SU-DHL-6 (cell line): ENCODE measurements at regions not wholly inside any gene's neighbourhood (a gene's known extent, or its start where the extent isn't known, plus 50 kb on each side); places are given as distances from the start of the nearest gene placed in this dataset.

Source experiments
- CTCF ChIP-seq: fragments of 200-600 bp; sonication (generic); IDR thresholded peaks from one replicate; pipeline ENCODE4 v1.5.1; 2017; ENCODE audit warnings: antibody characterized with exemption, mild to moderate bottlenecking, low read length, moderate library complexity; ENCODE audit not compliant: insufficient read depth, poor library complexity, severe bottlenecking
- EZH2phosphoT487 ChIP-seq: fragments of 200-600 bp; sonication (generic), shearing (Covaris generic); conservative IDR thresholded peaks from 2 replicates; pipeline ENCODE4 v1.6.1; 2018; ENCODE audit warnings: mild to moderate bottlenecking, antibody characterized with exemption, low read length, moderate library complexity, mixed read lengths

GRCh38 chr6:93069856-93070255 lies 349.5 kb downstream of the EPHA7 start:
- TF ChIP-seq CTCF = no peak
- TF ChIP-seq EZH2phosphoT487 = no peak
